AG10803 (cell line): ENCODE measurements at regions not wholly inside any gene's neighbourhood (a gene's known extent, or its start where the extent isn't known, plus 50 kb on each side); places are given as distances from the start of the nearest gene placed in this dataset.
A peak's percentile ranks its signal among the peaks of the same experiment; 100 is the strongest.

Experiments used
- DNase-seq: peaks from one replicate; pipeline ENCODE4 v3.0.0; 2010; ENCODE audit warnings: low read depth
- H3K4me3 ChIP-seq: 2 replicates; pipeline ENCODE4 v1.5.1; 2011; ENCODE audit warnings: mild to moderate bottlenecking, low read length, control low read depth
- TF ChIP-seq, protein P1 (sequence below): conservative IDR thresholded peaks from 2 replicates; pipeline ENCODE4 v1.5.1; 2011; ENCODE audit warnings: mild to moderate bottlenecking, low read length, control low read depth, inconsistent platforms

- H3K4me3 ChIP-seq: no peak overlapping the region
- TF ChIP-seq, protein P1, sequence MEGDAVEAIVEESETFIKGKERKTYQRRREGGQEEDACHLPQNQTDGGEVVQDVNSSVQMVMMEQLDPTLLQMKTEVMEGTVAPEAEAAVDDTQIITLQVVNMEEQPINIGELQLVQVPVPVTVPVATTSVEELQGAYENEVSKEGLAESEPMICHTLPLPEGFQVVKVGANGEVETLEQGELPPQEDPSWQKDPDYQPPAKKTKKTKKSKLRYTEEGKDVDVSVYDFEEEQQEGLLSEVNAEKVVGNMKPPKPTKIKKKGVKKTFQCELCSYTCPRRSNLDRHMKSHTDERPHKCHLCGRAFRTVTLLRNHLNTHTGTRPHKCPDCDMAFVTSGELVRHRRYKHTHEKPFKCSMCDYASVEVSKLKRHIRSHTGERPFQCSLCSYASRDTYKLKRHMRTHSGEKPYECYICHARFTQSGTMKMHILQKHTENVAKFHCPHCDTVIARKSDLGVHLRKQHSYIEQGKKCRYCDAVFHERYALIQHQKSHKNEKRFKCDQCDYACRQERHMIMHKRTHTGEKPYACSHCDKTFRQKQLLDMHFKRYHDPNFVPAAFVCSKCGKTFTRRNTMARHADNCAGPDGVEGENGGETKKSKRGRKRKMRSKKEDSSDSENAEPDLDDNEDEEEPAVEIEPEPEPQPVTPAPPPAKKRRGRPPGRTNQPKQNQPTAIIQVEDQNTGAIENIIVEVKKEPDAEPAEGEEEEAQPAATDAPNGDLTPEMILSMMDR: no peak
- no peak for DNase-seq
Measured at GRCh38 chr20:7637184-7637583, 303.1 kb downstream of the HAO1 start.

- TF ChIP-seq, protein P1: no peak
- peak; percentile 96 for DNase-seq
- H3K4me3 ChIP-seq: no peak overlapping the region
Measured at GRCh38 chr20:7650086-7650879, 290.0 kb downstream of the HAO1 start.

- no peak overlapping the region for H3K4me3 ChIP-seq
- no peak for DNase-seq
- TF ChIP-seq, protein P1: no peak
Measured at GRCh38 chr20:7654231-7654630, 286.0 kb downstream of the HAO1 start.

DNA sequence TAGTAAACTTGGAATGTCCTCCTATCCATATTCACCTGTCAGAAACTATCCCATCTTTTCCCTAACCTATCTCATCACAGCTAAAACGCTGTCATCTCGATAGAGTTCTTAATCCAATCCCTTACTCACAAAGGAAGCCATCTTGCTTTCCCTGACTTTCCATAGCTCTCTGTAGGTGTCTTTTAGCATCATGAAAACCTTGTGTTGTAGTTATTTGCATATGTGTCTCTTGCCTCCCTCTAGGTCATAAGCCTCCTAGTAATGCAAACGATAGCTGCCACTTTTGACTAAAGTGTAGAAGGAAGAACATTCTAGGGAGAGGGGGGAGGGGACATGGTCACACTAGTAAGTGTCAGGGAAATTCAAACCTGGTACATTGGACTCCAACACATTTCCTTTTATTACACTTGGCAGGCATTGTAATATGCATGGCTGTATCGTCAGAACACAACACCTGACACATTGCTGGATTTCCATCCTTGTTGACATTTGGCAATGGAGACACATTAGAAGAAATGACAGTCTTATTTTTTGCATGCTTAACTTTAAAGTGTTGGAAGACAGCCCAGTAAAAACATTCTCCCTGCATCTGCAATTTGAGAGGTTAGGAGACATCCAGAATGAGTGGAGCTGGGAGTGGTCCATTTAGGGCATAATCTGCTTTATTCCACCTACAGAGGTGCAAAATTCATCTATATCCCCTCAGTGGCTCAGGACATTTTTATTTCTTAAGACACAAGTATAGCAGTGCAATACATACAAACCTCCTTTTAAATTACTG lies 283.4 kb downstream of the HAO1 start:
- H3K4me3 ChIP-seq: no peak overlapping the region
- TF ChIP-seq, protein P1: no peak
- no peak for DNase-seq

DNA sequence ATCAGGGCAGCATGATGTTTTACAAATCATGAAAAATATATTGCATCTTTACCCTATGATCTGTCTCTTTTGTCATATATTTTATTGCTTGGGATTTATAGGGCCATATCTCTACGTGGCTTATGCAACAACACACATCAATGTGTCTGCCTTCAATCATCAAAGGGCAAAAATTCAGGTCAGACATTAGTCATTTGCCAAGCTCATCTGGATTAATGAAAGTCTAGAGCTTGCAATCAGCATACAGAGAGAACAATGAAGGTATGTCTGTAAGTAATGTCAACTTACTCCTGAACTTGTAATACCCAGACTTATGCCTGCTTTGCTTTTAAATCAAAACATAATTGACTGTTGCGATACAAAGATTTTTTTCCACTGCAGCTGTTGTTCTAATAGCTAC lies 282.7 kb downstream of the HAO1 start:
- DNase-seq: no peak
- H3K4me3 ChIP-seq: no peak overlapping the region
- TF ChIP-seq, protein P1: no peak

GRCh38 chr20:7660165-7660564 lies 280.1 kb downstream of the HAO1 start:
- TF ChIP-seq, protein P1: no peak
- H3K4me3 ChIP-seq: no peak overlapping the region
- no peak for DNase-seq
